OCI-M2 (cell line): ENCODE measurements at regions not wholly inside any gene's neighbourhood (a gene's known extent, or its start where the extent isn't known, plus 50 kb on each side); places are given as distances from the start of the nearest gene placed in this dataset.

Source experiments
- DNase-seq: peaks from one replicate; lab custom pipeline; 2025; ENCODE audit not compliant: unreplicated experiment; lab: John Stamatoyannopoulos, UW

DNA sequence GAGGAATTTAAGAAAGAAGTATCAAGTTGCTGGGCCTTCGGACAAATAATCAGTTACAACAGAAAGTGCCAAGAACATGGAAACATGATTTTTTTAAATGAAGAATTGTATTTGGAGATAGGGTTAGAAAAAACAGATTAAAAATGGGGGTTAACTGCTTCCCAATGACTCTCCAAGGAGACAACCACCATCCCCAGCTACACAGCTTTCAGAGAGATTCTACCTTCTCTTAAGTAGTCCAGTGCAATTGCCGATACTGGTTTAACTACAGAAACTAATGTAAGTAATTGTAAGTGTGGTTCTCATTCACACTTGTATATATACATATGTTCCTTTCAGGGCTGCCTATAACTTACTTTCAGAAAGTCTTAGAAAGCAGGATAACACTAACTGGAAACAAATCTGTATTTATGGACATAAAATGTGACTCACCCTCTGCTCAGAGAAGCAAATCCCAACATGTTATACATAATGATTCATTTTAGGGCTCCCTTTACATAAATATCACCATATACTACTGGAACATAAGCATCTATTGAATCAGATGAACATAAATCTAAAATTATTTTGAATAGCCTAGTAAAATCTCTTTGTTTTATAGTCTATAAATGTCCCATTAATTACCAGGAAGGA is 248.9 kb upstream of the UGT8 start:
- no peak for DNase-seq

DNA sequence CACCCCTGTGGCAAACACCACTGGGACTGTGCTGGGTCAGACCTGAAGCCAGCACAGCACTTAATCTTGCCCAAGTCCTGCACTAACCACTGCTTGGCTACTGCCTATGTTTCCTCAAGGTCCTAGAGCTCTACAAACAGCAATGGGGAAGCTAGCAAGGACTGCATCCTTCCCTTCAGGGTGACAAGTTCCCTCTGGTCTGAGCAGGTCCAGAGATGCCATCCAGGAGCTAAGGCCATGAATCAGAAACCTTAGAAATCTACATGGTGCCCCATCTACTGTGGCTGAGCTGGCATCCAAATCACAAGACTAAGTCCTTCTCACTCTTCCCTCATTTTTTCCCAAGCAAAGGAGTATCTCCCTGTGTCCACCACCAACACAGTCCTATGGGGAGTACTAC is 239.7 kb upstream of the UGT8 start:
- DNase-seq, result no peak

DNA sequence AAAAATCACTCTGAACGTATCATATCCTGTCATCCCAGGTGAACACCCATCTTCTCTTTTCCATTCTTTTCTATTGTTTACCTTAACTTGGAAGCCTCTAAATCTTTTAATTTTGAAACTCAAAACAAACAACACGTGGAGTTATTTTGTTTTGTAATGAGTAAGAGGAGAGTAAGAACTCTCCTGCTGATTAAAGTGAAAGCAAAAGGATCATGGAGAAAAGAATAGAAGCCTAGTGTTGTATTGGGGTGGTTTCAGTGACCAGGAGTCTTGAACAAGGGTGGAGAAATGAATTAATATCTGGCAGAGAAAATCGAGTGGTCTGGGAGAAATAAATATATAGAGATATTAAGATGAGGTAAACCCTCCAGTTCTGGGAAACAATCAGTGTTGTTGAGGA is 237.4 kb upstream of the UGT8 start:
- DNase-seq, result no peak

DNA sequence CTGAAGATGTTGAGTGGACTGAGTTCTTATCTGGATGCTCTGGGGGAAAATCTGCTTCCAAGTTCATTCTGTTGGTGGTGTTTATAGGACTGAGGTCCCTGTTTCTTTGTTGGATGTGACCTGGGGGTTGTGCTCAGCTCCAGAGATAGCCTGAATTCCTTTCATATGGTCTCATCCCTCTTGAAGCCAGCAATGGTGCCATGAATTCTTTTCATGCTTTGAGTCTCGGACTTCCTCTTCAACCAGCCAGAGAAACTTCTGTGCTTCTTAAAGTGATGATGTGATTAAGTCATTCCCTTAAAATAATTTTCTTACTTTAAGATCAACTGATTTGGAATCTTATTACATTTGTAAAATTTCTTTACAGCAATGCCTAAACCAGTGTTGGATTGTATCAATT is 233.8 kb upstream of the UGT8 start:
- DNase-seq, result no peak

DNA sequence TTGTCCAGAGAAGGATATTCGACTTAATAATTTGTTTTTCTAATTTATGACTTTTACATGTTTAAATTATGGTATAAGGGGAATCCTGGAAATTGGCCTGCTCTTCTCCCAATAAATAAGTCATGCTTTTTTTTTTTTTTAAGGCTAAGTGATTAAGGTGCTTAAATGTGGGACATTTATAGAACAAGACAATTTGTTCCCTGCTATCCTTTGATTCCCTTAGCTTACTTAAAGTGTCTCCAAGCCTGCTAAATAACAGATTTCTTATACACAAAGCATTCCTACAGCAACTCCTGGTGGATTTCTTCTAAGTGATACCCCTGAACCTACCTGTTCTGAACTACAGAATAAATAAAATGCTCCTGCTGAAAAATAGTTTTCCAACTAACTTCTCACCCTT is 233.0 kb upstream of the UGT8 start:
- DNase-seq, result no peak

DNA sequence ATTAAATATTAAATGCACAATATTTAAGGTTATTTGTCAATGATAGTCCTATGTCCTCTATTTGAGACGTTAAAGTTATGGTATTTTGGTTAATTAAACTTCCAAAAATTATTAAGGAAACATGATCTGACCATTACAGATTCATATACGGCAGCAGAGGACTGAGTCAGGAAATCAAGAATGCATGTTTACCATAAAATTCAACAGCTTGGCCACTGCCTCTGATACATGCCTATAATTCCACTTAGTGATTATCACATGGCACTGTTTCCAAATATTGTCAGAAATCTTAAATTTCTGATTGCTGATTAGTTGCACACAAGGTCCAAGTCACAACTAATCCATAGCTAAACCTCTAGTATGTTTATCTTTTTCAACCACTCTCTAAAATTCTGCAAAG is 232.2 kb upstream of the UGT8 start:
- no peak for DNase-seq

DNA sequence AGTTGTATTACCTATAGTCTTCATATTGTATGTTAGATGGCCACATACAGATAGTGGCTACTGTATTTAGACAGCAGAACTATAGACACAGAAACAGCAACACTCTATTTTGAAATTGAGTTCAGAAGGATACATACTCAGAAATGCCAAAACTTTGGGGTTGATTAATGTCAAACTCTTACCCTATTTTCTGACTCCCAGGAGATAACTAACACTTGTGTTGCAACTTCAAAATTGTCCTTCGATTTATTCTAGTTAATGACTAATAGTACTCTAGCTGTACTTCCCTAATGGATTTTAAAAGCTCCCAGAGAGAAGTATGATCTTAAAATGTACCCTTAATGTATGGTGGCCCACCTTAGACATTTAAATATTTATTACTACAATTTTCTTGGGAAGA is 229.9 kb upstream of the UGT8 start:
- no peak for DNase-seq

DNA sequence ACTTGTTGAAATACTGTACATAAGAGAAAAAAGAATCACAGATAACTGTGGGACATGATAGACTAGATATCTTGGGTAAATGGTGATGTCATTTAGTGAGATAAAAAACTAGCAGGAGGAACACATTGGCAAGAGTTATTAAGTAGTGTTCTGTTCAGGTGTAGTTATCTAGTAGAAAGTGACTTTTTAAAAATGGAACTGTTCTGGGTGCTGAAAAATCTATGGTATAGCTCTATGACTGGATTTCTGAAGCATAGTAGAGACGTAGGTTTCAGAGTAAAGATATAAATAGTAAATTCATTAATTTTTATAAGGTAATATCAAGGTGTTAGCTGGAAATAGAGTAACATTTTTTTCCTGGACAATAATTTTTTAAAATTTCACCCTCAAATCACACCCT is 225.1 kb upstream of the UGT8 start:
- DNase-seq, result no peak

DNA sequence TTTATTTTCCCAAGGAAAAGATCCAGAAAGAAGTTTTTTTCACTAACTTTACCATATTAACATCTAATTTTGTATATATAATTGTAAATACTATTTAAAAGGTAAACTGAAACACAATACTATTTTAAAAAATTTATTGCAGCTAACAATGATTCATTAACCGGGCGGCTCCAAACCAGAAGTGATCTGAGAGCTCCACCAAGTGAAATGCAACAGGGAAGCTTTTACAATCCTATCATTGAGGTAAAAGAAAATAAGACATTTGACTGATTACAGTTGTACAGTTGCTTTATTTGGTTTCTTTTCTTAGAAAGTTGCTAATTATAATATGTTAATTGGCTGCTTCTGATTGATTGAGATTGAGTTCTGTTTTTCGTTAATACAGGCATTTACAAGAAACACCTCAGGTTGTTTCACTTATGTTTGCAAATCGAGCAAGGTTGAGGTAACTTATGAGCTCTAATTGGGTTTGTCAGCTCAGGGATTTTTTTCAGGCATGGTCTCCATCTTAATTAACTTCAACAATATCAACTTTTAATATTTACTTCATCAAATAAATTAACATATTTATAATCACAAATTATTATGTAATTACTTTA is 220.2 kb upstream of the UGT8 start:
- DNase-seq, result no peak

DNA sequence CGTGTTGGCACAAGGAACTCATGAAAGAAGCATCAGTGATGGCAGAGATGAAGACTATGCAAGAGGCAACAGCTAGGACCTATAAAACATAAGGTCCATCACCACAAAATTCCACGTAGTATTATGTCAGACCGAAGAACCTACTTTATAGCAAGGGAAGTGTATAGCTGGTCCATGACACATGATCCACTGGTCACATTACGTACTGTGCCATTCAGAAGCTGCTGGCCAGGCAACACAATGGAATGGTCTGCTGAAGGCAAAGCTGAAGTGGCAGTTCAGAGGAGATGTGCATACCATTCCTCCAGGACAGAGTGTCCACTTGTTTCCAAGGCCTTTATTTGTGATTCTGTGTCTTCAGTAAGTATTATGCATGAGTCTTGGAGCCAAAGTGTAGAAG is 215.5 kb upstream of the UGT8 start:
- no peak for DNase-seq

DNA sequence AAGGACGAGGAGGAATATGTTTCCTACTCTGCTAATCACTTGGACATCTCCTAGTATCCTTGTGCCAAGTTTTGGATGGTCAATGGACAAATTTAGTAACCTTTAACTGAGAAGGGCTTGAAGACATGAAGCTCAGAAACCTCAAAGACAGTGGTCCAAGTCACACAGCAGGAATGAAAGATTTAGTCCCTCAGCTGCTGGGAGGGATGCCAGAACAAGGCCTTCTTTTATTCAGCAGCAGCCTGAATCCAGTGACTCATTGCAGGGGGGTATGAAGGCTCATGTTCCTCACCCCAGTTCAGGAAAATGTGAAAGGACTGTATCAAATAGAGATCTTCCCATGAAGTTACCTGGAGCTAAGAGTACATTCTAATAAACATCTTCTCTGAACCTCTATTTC is 214.9 kb upstream of the UGT8 start:
- no peak for DNase-seq

DNA sequence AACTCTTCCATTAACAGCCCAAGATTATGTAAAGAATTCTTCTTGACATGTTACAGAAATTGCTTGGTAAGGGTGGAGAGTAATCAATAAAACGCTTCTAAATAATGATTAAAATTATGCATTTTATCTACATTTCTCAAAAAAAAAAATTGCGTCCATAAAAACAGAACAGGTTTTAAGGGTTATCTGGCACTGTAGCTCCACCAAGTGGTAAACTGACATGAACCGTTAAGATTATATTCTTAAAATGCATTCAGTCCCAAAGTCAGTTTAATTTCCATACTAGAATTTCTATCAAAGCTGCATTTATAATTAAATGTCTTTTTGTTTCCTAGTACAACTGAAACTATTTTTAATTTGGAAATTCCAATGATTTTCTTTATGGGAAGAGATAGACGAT is 214.0 kb upstream of the UGT8 start:
- DNase-seq, result no peak

DNA sequence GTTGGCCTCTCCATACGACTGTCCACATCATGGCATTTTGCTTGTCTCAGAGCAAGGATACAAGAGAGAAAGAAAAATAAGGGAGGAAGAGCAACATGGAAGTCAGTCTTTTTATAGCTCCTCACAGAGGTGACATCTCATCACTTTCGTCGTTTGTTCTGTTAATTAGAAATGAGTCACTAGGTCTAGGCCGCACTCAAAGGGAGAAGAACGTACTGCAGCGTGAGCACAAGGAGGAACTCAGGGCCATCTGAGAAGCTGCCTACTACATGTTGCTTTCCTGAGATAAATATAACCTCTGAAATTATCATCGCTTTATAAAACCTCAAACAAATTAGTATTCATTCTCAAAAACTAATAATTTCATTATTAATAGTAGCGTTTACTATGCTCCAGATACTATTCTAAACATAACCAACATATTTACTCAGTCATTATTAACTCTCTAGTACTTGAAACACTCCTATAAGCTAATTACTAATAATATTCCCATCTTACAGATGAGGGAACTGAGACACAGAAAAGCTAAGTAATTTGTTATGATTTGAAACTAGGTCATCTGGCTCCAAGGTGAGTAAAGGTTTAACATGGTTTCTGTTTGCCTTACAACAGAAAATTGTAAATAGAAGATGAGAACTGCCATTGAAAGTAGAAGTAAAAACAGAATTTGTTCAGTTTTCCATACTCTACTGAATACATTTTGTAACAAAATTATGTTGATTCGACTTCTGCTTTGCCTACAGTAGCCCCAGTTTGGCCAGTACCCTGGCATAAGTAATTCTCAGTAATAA is 213.2 kb upstream of the UGT8 start:
- DNase-seq, result no peak

DNA sequence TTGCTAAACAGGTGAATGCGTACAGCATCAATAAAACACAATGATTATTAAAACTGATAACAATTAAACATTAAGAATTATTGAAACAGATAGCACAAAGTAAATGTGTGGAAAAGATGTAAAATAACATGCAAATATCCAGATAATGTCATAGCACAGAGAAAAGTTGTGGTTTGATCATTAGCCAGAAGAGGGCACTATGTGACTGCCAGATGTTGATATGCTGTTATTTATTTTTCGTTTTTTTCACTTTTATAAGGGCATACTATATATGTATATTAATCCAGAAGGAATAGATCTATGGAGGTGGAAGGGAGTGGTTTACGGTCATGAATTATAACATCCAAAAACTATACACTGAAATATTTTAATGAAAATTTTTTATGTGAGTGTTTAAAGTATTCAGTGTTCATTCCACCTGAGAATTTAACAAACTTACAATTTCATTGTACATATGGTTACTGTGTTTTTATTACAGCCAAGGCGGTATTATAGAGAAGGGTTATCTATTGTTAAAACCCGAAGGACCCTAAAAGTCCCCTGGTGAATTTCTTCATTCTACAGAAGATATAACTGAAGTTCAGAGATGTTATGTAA is 211.9 kb upstream of the UGT8 start:
- no peak for DNase-seq

DNA sequence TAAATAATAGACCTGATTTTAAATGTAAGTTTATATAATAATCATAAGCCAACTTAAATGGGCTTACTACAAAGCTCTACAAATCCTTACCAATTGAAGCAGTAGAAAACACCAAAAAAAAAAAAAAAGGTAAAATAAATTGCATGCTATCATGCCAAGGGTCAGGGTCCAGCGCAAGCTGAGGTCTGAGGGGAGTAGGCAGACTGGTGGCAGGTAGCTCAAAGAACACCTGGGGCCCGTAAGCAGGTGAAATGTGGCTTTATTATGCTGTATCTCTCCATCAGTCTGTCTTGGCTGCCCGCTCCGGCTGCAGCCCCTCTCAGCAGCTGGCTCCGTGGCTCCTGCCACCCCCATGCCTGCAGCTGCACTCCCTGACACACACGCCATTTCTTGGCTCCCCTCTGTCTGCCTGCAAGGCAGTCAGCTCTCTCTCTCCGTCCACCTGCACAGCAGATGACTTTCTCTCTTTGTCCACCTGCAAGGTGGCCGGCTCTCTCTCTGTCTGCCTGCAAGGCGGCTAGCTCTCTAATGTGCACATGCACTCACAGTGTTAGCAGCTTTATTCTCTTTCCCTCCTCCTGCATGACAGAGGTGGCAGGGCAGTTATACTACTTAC is 209.4 kb upstream of the UGT8 start:
- DNase-seq, result no peak

DNA sequence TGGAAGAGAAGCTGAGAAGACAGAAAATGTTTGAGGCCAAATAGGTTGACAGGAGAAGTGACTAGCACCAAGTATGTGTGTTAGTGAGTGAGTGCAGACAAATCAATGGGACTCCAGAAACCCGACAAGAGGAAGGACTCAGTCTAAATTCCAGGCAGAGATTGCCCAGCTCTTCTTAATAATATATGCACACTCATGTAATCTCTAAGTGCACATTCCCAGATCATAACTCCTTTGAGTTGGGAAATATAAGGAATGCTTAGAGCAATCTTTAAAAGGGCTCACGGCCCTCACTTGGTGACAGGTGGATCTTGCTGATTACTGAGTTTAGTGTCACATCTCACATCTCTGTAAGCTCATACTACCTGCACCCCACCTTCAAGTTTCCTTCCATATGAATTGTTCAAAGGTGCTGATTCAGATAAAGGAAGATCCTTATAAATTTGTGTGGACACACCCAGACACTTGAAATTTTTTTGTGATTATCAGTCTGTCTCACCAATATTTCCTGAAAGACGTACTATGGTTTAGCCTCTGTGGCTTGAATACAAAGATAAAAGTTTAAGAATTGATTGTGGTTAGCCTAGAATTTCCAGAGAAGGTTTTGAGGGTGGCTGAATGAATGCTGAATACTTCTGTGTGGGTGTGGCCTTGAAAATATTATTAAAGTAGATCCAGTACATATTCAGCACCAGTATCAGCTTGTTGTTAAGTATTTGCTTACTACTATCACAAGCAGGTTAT is 205.1 kb upstream of the UGT8 start:
- no peak for DNase-seq

DNA sequence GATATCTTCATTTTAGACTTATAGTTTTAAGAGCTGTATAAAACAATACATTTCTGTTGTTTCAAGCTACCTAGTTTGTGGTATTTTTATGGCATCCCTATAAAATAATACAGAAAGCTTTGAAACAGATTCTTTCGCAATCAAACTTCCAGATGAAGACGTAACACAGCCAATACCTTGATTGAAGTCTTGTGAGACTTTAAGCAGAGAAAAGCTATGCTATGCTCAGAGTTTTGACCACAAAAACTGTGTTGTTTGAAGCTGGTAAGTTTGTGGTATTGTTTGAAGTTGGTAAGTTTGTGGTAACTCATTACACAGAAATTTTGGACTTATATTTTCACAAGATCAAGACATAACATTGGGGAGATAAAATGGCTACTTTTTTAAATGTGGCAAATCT is 201.8 kb upstream of the UGT8 start:
- no peak for DNase-seq

DNA sequence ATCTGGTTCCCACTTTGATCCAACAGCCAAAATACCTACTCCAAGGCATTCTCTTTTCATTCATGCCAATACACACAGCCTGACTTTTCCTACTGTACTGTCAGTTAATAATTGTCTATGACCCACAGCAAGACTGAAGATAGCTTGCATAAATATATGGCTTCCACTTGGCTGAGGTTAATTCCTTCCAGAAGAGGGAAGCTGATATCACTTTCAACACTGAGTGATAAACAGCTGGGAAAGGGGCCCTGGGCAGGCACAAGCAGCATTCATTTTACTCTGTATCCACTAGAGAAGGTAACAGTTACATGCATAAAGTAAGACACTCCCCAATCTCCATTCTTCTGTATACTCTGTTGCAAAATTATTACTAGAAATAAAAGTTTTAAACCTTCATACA is 200.2 kb upstream of the UGT8 start:
- DNase-seq, result peak; percentile 14

DNA sequence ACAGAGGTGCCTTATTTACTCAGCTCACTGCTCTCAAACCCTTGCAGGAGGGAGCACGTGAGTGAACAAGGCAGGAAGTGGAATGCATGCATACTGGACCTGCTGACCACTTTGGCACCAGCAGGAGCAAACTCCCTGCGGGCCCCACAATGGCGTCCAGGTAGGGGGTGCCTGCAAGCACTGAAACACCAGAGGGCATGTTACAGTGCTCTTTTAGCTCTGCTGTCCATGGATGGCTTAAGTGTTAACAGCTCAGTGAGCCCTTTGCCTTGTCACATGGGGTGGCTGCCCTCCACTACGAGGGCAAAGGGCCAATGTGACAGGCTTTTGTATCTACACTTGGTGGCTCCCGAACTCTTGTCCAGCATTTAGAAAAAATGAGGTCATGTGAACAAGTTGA is 199.5 kb upstream of the UGT8 start:
- DNase-seq, result no peak

DNA sequence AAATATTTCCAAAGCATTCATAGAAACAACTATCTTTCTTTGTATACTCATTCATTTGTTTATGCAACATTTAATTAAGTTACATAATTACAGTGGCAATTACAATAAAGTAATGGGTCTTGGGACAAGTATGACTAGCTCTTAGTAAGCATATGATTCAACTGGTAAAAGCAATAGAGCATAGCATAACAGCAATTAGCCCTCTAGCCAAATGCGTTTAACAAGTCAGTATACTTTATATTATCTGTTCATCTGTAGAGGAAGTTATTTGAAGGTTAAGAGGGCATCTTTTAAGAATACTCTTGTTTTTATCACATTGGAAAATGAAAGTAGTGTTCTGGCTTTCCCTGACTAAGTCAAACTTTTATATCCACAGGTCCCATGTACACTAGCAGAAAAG is 198.1 kb upstream of the UGT8 start:
- no peak for DNase-seq

DNA sequence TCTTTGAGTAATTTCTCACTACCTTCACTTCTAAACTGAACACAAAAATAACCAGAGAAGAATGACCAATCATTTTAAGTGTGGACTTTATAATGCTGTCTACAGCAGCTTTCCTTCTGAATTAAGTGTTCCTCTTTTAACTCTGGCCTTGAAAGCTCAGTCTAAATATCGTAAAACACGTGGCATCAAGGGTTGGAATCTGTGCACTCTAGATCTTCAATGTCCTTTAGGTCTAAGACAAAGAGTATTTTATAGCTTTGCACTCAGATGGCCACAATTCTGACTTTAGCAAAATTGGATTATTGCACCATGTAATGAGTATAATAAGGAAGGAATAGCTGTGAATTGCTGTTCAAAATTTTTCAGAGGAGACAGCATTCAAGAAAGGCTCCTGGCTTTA is 197.1 kb upstream of the UGT8 start:
- no peak for DNase-seq
